Spleen (tissue), 11 donors: ENCODE measurements at regions not wholly inside any gene's neighbourhood (a gene's known extent, or its start where the extent isn't known, plus 50 kb on each side); places are given as distances from the start of the nearest gene placed in this dataset.

Experiments
- DNase-seq: peaks from one replicate; pipeline ENCODE4 v3.0.0-alpha.2; 2020
- H3K27ac ChIP-seq, 8 donors: fragments of 200-600 bp; sonication (generic) in 7 of 8; 1 replicate in 4 of 8; 2 replicates in 4 of 8; pipeline versions ENCODE4 v1.5.0 to v1.8.0; 2016 to 2021; ENCODE audit warnings: inconsistent platforms in 4 of 8, mild to moderate bottlenecking in 4 of 8, moderate library complexity in 1 of 8
- H3K27me3 ChIP-seq, 7 donors: fragments of 200-600 bp; sonication (generic) in 6 of 7; replicated peaks in 1 of 7; 1 replicate in 4 of 7; 2 replicates in 3 of 7; pipeline versions ENCODE4 v1.5.0 to v1.8.0; 2016 to 2021; ENCODE audit warnings: inconsistent platforms in 3 of 7, mild to moderate bottlenecking in 1 of 7
- H3K36me3 ChIP-seq, 6 donors: fragments of 200-600 bp; sonication (generic) in 5 of 6; 1 replicate in 4 of 6; 2 replicates in 2 of 6; pipeline versions ENCODE4 v1.5.0 to v1.8.0; 2016 to 2021; ENCODE audit warnings: inconsistent platforms in 2 of 6
- H3K4me1 ChIP-seq, 6 donors: fragments of 200-600 bp; sonication (generic) in 5 of 6; 1 replicate in 3 of 6; 2 replicates in 3 of 6; pipeline versions ENCODE4 v1.5.0 to v1.8.0; 2016 to 2021; ENCODE audit warnings: inconsistent platforms in 3 of 6
- H3K4me3 ChIP-seq, 8 donors: fragments of 200-600 bp; sonication (generic) in 7 of 8; 1 replicate in 4 of 8; 2 replicates in 4 of 8; pipeline versions ENCODE4 v1.5.0 to v1.8.0; 2016 to 2021; ENCODE audit warnings: inconsistent platforms in 4 of 8, mild to moderate bottlenecking in 4 of 8, moderate library complexity in 2 of 8
- H3K9me3 ChIP-seq, 8 donors: fragments of 200-600 bp; sonication (generic) in 7 of 8; 1 replicate in 4 of 8; 2 replicates in 4 of 8; pipeline versions ENCODE4 v1.5.0 to v1.8.0; 2016 to 2021; ENCODE audit warnings: inconsistent platforms in 4 of 8
- CTCF ChIP-seq, 11 experiments: fragments of 200-600 bp in 7 of 11; fragments of 450-650 bp in 4 of 11; sonication (generic) in 4 of 11; IDR thresholded peaks in 8 of 11; conservative IDR thresholded peaks in 3 of 11; 1 replicate in 7 of 11; 2 replicates in 4 of 11; pipeline versions ENCODE4 v1.4.0 to v1.8.0; 2016 to 2021; ENCODE audit warnings: antibody characterized with exemption in 11 of 11, inconsistent platforms in 4 of 11, mild to moderate bottlenecking in 1 of 11
- POLR2A ChIP-seq, 3 donors: fragments of 450-650 bp; IDR thresholded peaks; one replicate each; pipeline ENCODE4 v1.5.1; 2017; ENCODE audit warnings: antibody characterized with exemption in 3 of 3, mild to moderate bottlenecking in 1 of 3
- POLR2AphosphoS5 ChIP-seq, 3 donors: sonication (generic); formaldehyde crosslinking; IDR thresholded peaks; one replicate each; pipeline ENCODE4 v1.5.1; 2017; ENCODE audit warnings: antibody characterized with exemption in 3 of 3
- WGBS, 5 donors: extraction: QIAGEN DNeasy Blood & Tissue Kit in 3 of 5; methylation state at CpG; one replicate each; pipeline versions ENCODE4 v1.1.5 to v1.1.7; 2013 to 2018; 5-methylcytosine and 5-hydroxymethylcytosine counted together
- intact Hi-C: fragments of 100-400 bp; cut with DNase I; formaldehyde crosslinking; loops from one replicate; pipeline ENCODE4 v1.15.0; 2023; ENCODE audit warnings: low total_unique reads
- donor health status: healthy with polysubstance abuse.
- donor health status: DM: no; HTN: no; CAD: no; lungs with moderate emphysema.
- donor health status: DM: no; HTN: no; CAD: no.
- donor health status: Bipolar disorder and iron deficiency.
- donor health status: healthy.
- donor health status: DM: no; HTN: no; CAD: no.
- donor health status: DM: yes; HTN: yes; CAD: no.

DNA sequence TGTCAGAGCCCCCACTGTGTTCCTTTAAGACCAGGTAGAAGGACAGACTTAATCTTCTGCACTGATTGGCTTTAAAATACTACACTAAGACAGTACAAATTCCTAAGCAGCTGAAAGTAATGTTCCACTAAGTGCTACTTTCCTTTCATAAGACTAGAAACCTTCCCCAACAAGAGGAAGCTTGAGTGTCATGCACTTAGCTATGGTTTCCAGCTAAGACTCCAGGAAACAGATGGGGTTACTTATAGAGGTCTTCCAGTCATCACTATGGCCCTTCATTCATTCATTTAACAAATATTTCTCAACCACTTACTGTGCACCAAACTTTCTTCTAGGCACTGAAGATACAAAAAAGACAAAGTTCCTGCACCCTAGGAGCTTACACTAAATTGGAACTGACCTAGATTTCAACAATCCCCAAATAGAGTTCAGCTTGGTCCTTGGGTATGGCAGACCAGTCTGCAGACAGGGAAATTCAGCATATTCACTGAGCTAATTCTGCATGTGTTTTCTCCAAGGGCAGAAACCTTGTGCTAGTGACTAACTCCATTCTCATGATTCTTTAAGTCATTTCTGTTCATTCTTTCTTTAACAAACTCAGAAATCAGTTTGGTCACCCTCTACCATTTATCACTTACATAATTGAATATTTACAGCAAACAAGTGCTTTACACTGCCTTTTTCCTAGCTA is 178.4 kb upstream of the MTNR1B start:
- Histone ChIP-seq H3K27me3 (no peaks in the 10 kb centered on the region), H3K4me1 (no peaks in the 10 kb centered on the region), H3K9me3 (no peaks in the 10 kb centered on the region), H3K36me3 (no peaks in the 10 kb centered on the region), H3K27ac (no peak overlapping the region), H3K4me3 (no peak overlapping the region)
- intact Hi-C loops: no loop called here
- TF ChIP-seq POLR2AphosphoS5 (IDR thresholded peaks at IDR 0.05) (no peak), POLR2A (IDR thresholded peaks at IDR 0.05) (no peak), CTCF (IDR thresholded peaks at IDR 0.05 in 8 of 11, conservative IDR thresholded peaks at IDR 0.05 in 3 of 11) (no peak)
- no peak for DNase-seq

DNA sequence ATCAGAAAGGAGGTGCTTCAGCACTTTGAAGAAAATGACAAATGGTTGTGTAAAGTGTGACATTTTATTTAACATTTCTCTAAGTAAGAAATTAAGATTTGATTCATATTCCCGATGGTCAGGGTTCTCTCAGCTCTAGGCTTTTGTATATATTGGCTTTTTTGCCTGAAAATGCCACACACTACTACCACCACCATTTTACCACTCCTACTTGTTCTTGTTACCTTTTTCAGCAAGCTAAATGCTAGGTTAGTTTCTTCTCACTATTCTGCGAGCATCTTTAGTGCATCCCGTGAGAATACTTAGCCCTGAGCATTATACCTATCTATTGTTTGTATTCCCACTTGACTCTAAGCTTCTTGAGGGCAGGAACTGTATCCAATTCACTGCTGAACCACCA is 177.6 kb upstream of the MTNR1B start:
- H3K9me3 ChIP-seq: no peaks in the 10 kb centered on the region
- intact Hi-C loops: no loop called here
- no peak for TF ChIP-seq POLR2A (IDR thresholded peaks at IDR 0.05)
- TF ChIP-seq CTCF (IDR thresholded peaks at IDR 0.05 in 8 of 11, conservative IDR thresholded peaks at IDR 0.05 in 3 of 11): no peak
- no peak for TF ChIP-seq POLR2AphosphoS5 (IDR thresholded peaks at IDR 0.05)
- H3K4me1 ChIP-seq: no peaks in the 10 kb centered on the region
- WGBS, 5 donors: 81 to 94% (median 86%) methylated on average over 3 of the region's 3 CpGs
- H3K4me3 ChIP-seq: no peak overlapping the region
- no peaks in the 10 kb centered on the region for H3K36me3 ChIP-seq
- no peaks in the 10 kb centered on the region for H3K27me3 ChIP-seq
- DNase-seq: no peak
- H3K27ac ChIP-seq: no peak overlapping the region

GRCh38 chr11:92793189-92793588 is 176.3 kb upstream of the MTNR1B start:
- no peaks in the 10 kb centered on the region for H3K27me3 ChIP-seq

GRCh38 chr11:92794783-92795182 is 174.7 kb upstream of the MTNR1B start:
- 87 to 98% (median 92%) methylated on average over 2 of the region's 2 CpGs for WGBS, 5 donors
- Histone ChIP-seq H3K9me3 (peaks cover 0 to 8% (median 0%) of the 10 kb centered on the region in 8 donors), H3K27ac (no peak overlapping the region), H3K4me3 (no peak overlapping the region), H3K27me3 (no peaks in the 10 kb centered on the region), H3K36me3 (no peaks in the 10 kb centered on the region), H3K4me1 (no peaks in the 10 kb centered on the region)
- TF ChIP-seq POLR2A (IDR thresholded peaks at IDR 0.05): no peak
- no peak for TF ChIP-seq CTCF (IDR thresholded peaks at IDR 0.05 in 8 of 11, conservative IDR thresholded peaks at IDR 0.05 in 3 of 11)
- TF ChIP-seq POLR2AphosphoS5 (IDR thresholded peaks at IDR 0.05): no peak
- DNase-seq: no peak
- intact Hi-C loops: no loop called here

More at GRCh38 chr11:92793189-92793588, 176.3 kb upstream of the MTNR1B start:
- no peak for DNase-seq
- H3K36me3 ChIP-seq: no peaks in the 10 kb centered on the region
- no peak overlapping the region for H3K27ac ChIP-seq
- H3K4me1 ChIP-seq: no peaks in the 10 kb centered on the region
- no peak overlapping the region for H3K4me3 ChIP-seq
- TF ChIP-seq POLR2AphosphoS5 (IDR thresholded peaks at IDR 0.05) (no peak), CTCF (IDR thresholded peaks at IDR 0.05 in 8 of 11, conservative IDR thresholded peaks at IDR 0.05 in 3 of 11) (no peak), POLR2A (IDR thresholded peaks at IDR 0.05) (no peak)
- intact Hi-C loops: no loop called here
- peaks cover 0 to 1% (median 0%) of the 10 kb centered on the region in 8 donors for H3K9me3 ChIP-seq
- 89 to 95% (median 93%) methylated on average over 4 of the region's 4 CpGs for WGBS, 5 donors
